ENCODE measurements at regions not wholly inside any gene's neighbourhood (a gene's known extent, or its start where the extent isn't known, plus 50 kb on each side); places are given as distances from the start of the nearest gene placed in this dataset.
"Not testable (repeated sequence)": the region's sequence is repeated elsewhere in the genome, so short reads cannot be mapped to it uniquely, and the experiment has no call there.

GRCh38 chr6:155881826-155882526, 426.3 kb upstream of the NOX3 start:
- no peak for FAIRE-seq
- DNase-seq (ENCODE audit: low spot score) = no peak

GRCh38 chr6:155880900-155881299, 425.3 kb upstream of the NOX3 start:
- no peak for FAIRE-seq
- no peak for DNase-seq (ENCODE audit: low spot score)

GRCh38 chr6:155872961-155873360, 417.3 kb upstream of the NOX3 start:
- DNase-seq (ENCODE audit: low spot score) (peak; percentile 8), FAIRE-seq (no peak)

- no peak for DNase-seq (ENCODE audit: low spot score)
- FAIRE-seq = no peak
Observed at GRCh38 chr6:155867682-155868081, 412.0 kb upstream of the NOX3 start.

GRCh38 chr6:155866676-155867390, 411.2 kb upstream of the NOX3 start:
- not testable (repeated sequence) for FAIRE-seq; DNase-seq (ENCODE audit: low spot score)

- FAIRE-seq (no peak), DNase-seq (ENCODE audit: low spot score) (no peak)
Observed at GRCh38 chr6:155861821-155862220, 406.2 kb upstream of the NOX3 start.

- not testable (repeated sequence) for FAIRE-seq; DNase-seq (ENCODE audit: low spot score)
Observed at GRCh38 chr6:155858906-155859305, 403.3 kb upstream of the NOX3 start.

- FAIRE-seq = no peak
- no peak for DNase-seq (ENCODE audit: low spot score)
Observed at GRCh38 chr6:155854787-155855186, 399.1 kb upstream of the NOX3 start.

GRCh38 chr6:155853011-155853410, 397.4 kb upstream of the NOX3 start:
- no peak for FAIRE-seq
- DNase-seq (ENCODE audit: low spot score) = no peak

- FAIRE-seq (peak; percentile 90), DNase-seq (ENCODE audit: low spot score) (peak; percentile 82)
Observed at GRCh38 chr6:155850408-155850841, 394.8 kb upstream of the NOX3 start.

GRCh38 chr6:155847711-155848110, 392.1 kb upstream of the NOX3 start:
- FAIRE-seq = no peak

GRCh38 chr6:155837474-155837873, 381.8 kb upstream of the NOX3 start:
- FAIRE-seq = no peak
- DNase-seq (ENCODE audit: low spot score) = no peak

More at GRCh38 chr6:155847711-155848110, 392.1 kb upstream of the NOX3 start:
- DNase-seq (ENCODE audit: low spot score) = no peak

- DNase-seq (ENCODE audit: low spot score) (no peak), FAIRE-seq (no peak)
Observed at GRCh38 chr6:155832596-155832995, 377.0 kb upstream of the NOX3 start.

- no peak for DNase-seq (ENCODE audit: low spot score)
- FAIRE-seq = no peak
Observed at GRCh38 chr6:155830531-155830930, 374.9 kb upstream of the NOX3 start.

- FAIRE-seq (no peak), DNase-seq (ENCODE audit: low spot score) (no peak)
Observed at GRCh38 chr6:155829646-155830045, 374.0 kb upstream of the NOX3 start.

- FAIRE-seq = no peak
- DNase-seq (ENCODE audit: low spot score) = no peak
Observed at GRCh38 chr6:155828989-155829388, 373.4 kb upstream of the NOX3 start.

- FAIRE-seq (no peak), DNase-seq (ENCODE audit: low spot score) (no peak)
Observed at GRCh38 chr6:155818698-155819097, 363.1 kb upstream of the NOX3 start.

- FAIRE-seq = no peak
Observed at GRCh38 chr6:155813548-155813947, 357.9 kb upstream of the NOX3 start.

GRCh38 chr6:155807243-155807642, 351.6 kb upstream of the NOX3 start:
- FAIRE-seq = no peak
- no peak for DNase-seq (ENCODE audit: low spot score)

More at GRCh38 chr6:155813548-155813947, 357.9 kb upstream of the NOX3 start:
- no peak for DNase-seq (ENCODE audit: low spot score)

GRCh38 chr6:155801046-155801445, 345.4 kb upstream of the NOX3 start:
- FAIRE-seq (no peak), DNase-seq (ENCODE audit: low spot score) (no peak)

- DNase-seq (ENCODE audit: low spot score) (peak; percentile 68), FAIRE-seq (peak; percentile 2)
Observed at GRCh38 chr6:155798876-155799275, 343.2 kb upstream of the NOX3 start.

GRCh38 chr6:155795173-155795796, 339.6 kb upstream of the NOX3 start:
- FAIRE-seq (peak; percentile 96), DNase-seq (ENCODE audit: low spot score) (peak; percentile 91)
